ENCODE measurements at regions not wholly inside any gene's neighbourhood (a gene's known extent, or its start where the extent isn't known, plus 50 kb on each side); places are given as distances from the start of the nearest gene placed in this dataset.

GRCh38 chr7:149696280-149696679 lies 77.1 kb downstream of the ZNF467 start:
- WGBS, 2 donors: 79 to 80% methylated on average over 3 of the region's 3 CpGs
- TF ChIP-seq CTCF (IDR thresholded peaks at IDR 0.05): no peak
- no peak for TF ChIP-seq POLR2A (IDR thresholded peaks at IDR 0.05)

GRCh38 chr7:149692557-149692982 lies 80.8 kb downstream of the ZNF467 start:
- Histone ChIP-seq H3K4me1 (peaks cover 0 to 7% (median 3%) of the 10 kb centered on the region in 3 donors), H3K9me3 (peaks cover 0 to under 1% (median 0%) of the 10 kb centered on the region in 3 donors), H3K27me3 (peaks cover 0 to 62% (median 1%) of the 10 kb centered on the region in 4 donors), H3K36me3 (no peaks in the 10 kb centered on the region), H3K27ac (no peak overlapping the region), H3K4me3 (peak overlapping the region in 2 of 4 donors; percentile 28 to 56)
- no peak for TF ChIP-seq POLR2A (IDR thresholded peaks at IDR 0.05)
- no peak for TF ChIP-seq CTCF (IDR thresholded peaks at IDR 0.05)
- 20 to 29% methylated on average over 14 to 24 of the region's 43 CpGs for WGBS, 2 donors
- DNase-seq: no peak
- intact Hi-C loops (cut with DNase I): no loop called here

More at GRCh38 chr7:149696280-149696679, 77.1 kb downstream of the ZNF467 start:
- no peak overlapping the region for H3K27ac ChIP-seq
- peaks cover 0 to 34% (median 1%) of the 10 kb centered on the region in 4 donors for H3K27me3 ChIP-seq
- peaks cover 0 to 8% (median 0%) of the 10 kb centered on the region in 3 donors for H3K9me3 ChIP-seq
- DNase-seq: no peak
- H3K36me3 ChIP-seq: no peaks in the 10 kb centered on the region
- intact Hi-C loops (cut with DNase I): no loop called here
- no peak overlapping the region for H3K4me3 ChIP-seq
- H3K4me1 ChIP-seq: peaks cover 0 to 7% (median 3%) of the 10 kb centered on the region in 3 donors

- H3K27me3 ChIP-seq: peaks cover 0 to 62% (median 1%) of the 10 kb centered on the region in 4 donors
- peaks cover 0 to 7% (median 3%) of the 10 kb centered on the region in 3 donors for H3K4me1 ChIP-seq
- TF ChIP-seq POLR2A (IDR thresholded peaks at IDR 0.05) (no peak), CTCF (IDR thresholded peaks at IDR 0.05) (no peak)
- no peaks in the 10 kb centered on the region for H3K36me3 ChIP-seq
- peak overlapping the region in 1 of 4 donors; percentile 28 for H3K4me3 ChIP-seq
- intact Hi-C loops (cut with DNase I): no loop called here
- no peak for DNase-seq
- no peaks in the 10 kb centered on the region for H3K9me3 ChIP-seq
- WGBS, 2 donors: 86 to 93% methylated on average over 9 of the region's 9 CpGs
- H3K27ac ChIP-seq: no peak overlapping the region
Observed at GRCh38 chr7:149692056-149692455, 81.3 kb downstream of the ZNF467 start.

GRCh38 chr7:149690688-149691446 lies 82.5 kb downstream of the ZNF467 start:
- Histone ChIP-seq H3K27ac (no peak overlapping the region), H3K9me3 (no peaks in the 10 kb centered on the region), H3K36me3 (no peaks in the 10 kb centered on the region), H3K4me1 (peaks cover 0 to 14% (median 3%) of the 10 kb centered on the region in 3 donors), H3K4me3 (no peak overlapping the region), H3K27me3 (peaks cover 0 to 62% (median 1%) of the 10 kb centered on the region in 4 donors)
- WGBS, 2 donors: 33 to 56% methylated on average over 18 to 21 of the region's 22 CpGs
- TF ChIP-seq CTCF (IDR thresholded peaks at IDR 0.05): no peak
- no peak for TF ChIP-seq POLR2A (IDR thresholded peaks at IDR 0.05)
- intact Hi-C loops (cut with DNase I): no loop called here
- no peak for DNase-seq

GRCh38 chr7:149689291-149689721 lies 84.1 kb downstream of the ZNF467 start:
- no peak for TF ChIP-seq POLR2A (IDR thresholded peaks at IDR 0.05)
- TF ChIP-seq CTCF (IDR thresholded peaks at IDR 0.05): no peak
- Histone ChIP-seq H3K4me3 (no peak overlapping the region), H3K27ac (no peak overlapping the region), H3K27me3 (peaks cover 0 to 58% (median 1%) of the 10 kb centered on the region in 4 donors), H3K9me3 (no peaks in the 10 kb centered on the region), H3K36me3 (no peaks in the 10 kb centered on the region), H3K4me1 (peaks cover 0 to 21% (median 3%) of the 10 kb centered on the region in 3 donors)
- DNase-seq: no peak
- WGBS, 2 donors: 67 to 81% methylated on average over 5 of the region's 5 CpGs
- intact Hi-C loops (cut with DNase I): no loop called here
